Activated CD4-positive, alpha-beta T cell treated with anti-CD3 and anti-CD28 coated beads, Interleukin-2, amount 50 U/mL, for 1 hour (primary cell): ENCODE measurements at regions not wholly inside any gene's neighbourhood (a gene's known extent, or its start where the extent isn't known, plus 50 kb on each side); places are given as distances from the start of the nearest gene placed in this dataset.
"Not testable (repeated sequence)": the region's sequence is repeated elsewhere in the genome, so short reads cannot be mapped to it uniquely, and the experiment has no call there.

Source experiments
- DNase-seq: peaks from one replicate; pipeline ENCODE4 v3.0.0-alpha.2; 2020

DNA sequence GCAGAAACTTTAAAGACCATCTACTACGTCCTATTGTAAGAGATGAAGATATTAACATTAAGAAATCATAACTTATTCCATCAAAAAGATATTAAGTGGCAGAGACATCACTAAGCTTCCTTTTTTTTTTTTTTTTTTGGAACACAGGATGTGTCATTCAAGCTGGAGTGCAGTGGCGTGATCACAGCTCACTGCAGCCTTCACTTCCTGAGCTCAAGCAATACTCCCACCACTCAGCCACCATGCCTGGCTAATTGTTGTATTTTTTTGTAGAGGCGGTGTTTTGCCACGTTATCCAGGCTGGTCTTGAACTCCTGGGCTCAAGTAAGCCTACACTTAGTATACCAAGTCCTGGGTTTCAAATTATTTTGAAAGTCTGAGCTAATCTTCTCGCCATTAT is 169.7 kb upstream of the KCTD7 start:
- not testable (repeated sequence) for DNase-seq

- not testable (repeated sequence) for DNase-seq
Observed at GRCh38 chr7:66459783-66460413, 168.8 kb upstream of the KCTD7 start.

DNA sequence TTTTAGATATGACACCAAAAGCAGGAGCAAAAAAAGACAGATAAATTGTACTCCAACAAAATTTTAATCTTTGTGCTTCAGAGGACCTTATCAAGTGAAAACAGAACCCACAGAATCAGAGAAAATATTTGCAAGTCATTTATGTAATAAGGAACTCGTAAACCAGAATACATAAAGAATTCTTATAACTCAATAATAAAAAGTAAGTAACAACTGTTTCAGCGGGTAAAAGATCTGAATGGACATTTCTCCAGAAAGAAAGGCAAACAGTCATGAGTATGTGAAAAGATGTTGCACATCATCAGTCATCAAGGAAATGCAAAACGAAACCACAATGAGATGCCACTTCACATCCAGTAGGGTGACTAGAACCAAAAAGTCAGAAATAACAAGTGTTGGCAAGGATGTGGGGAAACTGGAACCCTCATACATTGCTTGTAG is 167.7 kb upstream of the KCTD7 start:
- DNase-seq = no peak

DNA sequence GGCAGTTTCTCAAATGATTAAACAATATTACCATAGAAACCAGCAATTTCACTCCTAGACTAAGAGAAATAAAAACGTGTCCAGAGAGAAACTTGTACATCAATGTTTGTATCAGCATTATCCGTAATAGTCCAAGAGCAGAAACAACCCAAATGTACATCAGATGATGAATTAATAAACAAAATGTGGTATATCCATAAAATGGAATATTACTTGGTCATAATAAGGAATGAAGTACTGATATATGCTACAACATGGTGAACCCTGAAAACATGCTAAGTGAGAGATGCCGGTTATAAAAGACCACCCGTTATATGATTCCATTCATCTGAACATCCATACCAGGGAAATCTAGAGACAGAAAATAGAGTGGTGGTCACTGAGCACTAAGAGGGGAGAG is 167.3 kb upstream of the KCTD7 start:
- not testable (repeated sequence) for DNase-seq

DNA sequence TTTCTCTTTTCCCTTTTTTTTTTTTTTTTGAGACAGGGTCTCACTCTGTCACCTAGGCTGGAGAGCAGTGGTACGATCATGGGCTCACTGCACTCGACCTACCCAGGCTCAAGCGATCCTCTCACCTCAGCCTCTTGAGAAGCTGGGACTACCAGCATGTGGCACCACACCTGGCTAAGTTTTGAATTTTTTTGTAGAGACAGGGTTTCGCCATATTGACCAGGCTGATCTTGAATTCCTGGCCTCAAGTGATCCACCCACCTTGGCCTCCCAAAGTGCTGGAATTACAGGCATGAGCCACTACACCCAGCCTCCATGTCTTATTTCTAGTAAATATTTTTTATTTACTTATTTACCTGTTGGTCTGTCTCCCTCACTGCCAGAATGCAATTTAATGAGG is 165.8 kb upstream of the KCTD7 start:
- DNase-seq = not testable (repeated sequence)

GRCh38 chr7:66464059-66464458 is 164.6 kb upstream of the KCTD7 start:
- no peak for DNase-seq

GRCh38 chr7:66466081-66466600 is 162.5 kb upstream of the KCTD7 start:
- DNase-seq = no peak

DNA sequence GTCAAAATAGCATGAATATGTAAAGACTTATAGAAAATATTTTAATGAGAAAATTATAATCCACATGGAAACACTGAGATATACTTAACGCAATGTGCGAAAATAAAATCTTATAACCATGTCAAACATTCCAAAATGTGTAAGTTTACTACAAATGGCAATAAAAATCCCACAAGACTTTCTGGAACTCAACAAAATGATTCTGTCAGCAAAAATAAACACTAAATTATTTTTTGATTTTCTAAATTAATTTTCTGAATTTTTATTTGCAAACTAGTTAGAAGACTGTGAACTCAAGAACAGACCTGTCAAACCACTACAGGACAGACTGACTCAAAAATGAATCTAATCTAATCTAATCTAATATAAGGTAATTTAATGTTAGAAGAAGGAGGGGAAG is 160.8 kb upstream of the KCTD7 start:
- no peak for DNase-seq

DNA sequence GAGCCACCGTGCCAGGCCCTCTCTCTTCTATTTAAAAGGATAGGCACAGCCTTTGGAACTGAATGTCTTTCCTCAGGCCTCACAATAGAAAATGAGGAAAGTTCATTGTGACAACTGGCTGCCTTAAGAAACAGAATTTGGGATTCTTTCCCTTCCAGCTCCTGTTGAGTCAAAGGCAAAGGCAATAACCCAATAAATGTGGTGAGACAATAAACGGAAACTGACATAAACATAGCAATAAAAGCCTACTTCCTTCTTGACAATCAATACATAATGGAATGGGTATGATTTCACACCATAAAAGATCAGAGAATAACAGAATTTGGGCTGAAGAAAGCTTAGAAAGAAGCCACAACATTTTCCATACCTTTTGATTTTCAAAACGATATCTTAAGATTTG is 155.6 kb upstream of the KCTD7 start:
- not testable (repeated sequence) for DNase-seq

GRCh38 chr7:66474441-66474840 is 154.2 kb upstream of the KCTD7 start:
- no peak for DNase-seq

DNA sequence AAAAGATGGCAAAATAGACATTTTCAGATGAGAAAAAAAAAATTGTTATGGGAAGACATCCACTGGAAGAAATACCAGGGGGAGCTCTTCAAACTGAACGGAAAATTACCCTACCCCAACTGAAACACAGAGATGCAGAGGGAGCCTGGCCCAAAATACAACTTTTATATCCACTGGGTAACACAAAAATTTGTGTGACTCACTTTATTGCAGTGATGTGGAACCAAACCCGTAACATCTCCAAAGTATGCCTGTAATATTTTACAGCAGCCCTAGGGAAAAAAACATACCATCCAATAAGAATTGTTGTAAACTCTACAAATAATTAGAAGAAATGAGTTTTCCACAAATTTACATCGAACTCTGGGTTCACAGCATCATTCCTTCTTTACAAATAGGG is 152.6 kb upstream of the KCTD7 start:
- not testable (repeated sequence) for DNase-seq

DNA sequence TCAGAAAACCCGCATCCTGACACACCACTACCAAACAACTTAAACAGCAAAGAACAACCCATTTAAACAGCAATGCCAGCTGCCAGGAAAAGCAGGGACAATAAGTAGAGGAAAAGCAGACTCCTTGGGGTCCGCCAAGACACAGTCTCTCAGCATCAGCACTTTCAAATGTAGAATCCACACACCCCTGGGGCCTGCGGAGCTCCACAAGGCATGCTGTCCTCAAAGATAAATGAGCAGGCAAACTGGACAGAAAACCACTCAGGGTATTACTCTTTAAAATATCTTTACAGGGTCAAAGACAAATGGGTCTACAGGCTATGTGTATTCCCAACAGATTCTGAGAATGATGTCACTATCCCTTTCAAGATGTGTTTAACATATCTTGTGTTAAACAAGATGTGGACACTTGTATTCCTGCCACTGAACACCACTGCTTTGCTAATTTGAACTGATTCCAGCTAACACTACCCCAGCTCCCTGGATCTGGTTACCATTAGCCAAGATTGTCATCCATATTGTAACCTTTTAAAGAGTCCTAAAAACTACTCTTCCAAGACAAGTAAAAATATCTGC is 150.8 kb upstream of the KCTD7 start:
- DNase-seq = not testable (repeated sequence)

DNA sequence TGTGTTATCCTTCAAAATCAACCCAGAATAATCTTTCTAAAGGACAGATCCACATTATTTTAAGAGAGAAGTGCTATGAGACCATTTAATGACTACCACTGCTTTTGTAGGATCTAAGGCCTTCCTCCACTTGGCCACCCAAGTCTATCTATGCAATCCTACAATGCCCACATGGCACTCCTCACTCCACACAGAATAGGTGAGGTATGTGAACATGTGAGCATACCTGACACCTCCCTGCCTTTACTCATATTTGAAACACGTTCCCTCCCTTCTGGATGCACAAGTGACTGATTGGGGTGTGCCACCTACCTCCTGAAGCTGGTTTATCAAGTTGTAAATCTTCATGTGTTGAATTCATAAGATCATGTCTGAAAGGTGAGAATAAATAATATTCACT is 147.5 kb upstream of the KCTD7 start:
- not testable (repeated sequence) for DNase-seq

- not testable (repeated sequence) for DNase-seq
Observed at GRCh38 chr7:66489065-66489464, 139.6 kb upstream of the KCTD7 start.

DNA sequence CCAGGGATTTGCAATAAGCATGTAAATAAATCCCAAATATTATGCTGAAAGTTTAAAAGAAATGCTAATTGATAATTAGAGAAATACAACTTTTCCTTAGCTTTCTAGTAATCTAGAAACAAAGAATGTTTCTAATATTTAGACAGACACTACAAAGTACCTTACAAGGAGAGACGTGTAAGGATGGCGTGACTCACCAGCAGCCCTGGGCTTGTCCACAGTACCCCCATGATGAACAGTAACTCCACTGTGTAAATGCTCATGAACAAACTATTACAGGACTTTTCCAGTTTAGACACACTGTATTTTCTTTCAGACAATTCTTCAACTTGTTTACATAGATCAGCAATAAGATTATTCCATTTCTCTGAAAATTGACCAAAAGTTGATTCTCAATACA is 138.9 kb upstream of the KCTD7 start:
- DNase-seq = not testable (repeated sequence)

DNA sequence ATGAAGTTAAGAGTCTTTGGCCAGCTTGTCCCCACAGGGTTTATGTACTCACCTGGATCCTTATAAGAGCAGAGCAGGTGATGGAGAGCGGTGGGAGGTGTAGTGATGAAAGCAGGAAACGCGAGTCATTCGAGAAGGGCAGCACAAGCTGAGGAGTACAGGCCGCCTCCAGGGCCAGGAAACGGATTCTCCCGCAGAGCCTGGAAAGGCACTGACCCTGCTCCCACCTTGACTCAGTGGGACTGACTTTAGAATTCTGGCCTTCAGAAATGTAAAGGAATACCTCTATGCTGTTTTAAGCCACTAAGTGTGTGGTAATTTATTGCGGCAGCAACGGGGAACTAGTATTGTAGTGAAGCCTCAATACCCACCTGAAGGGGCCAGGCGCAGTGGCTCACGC is 137.7 kb upstream of the KCTD7 start:
- not testable (repeated sequence) for DNase-seq

GRCh38 chr7:66492405-66492804 is 136.3 kb upstream of the KCTD7 start:
- DNase-seq = not testable (repeated sequence)

DNA sequence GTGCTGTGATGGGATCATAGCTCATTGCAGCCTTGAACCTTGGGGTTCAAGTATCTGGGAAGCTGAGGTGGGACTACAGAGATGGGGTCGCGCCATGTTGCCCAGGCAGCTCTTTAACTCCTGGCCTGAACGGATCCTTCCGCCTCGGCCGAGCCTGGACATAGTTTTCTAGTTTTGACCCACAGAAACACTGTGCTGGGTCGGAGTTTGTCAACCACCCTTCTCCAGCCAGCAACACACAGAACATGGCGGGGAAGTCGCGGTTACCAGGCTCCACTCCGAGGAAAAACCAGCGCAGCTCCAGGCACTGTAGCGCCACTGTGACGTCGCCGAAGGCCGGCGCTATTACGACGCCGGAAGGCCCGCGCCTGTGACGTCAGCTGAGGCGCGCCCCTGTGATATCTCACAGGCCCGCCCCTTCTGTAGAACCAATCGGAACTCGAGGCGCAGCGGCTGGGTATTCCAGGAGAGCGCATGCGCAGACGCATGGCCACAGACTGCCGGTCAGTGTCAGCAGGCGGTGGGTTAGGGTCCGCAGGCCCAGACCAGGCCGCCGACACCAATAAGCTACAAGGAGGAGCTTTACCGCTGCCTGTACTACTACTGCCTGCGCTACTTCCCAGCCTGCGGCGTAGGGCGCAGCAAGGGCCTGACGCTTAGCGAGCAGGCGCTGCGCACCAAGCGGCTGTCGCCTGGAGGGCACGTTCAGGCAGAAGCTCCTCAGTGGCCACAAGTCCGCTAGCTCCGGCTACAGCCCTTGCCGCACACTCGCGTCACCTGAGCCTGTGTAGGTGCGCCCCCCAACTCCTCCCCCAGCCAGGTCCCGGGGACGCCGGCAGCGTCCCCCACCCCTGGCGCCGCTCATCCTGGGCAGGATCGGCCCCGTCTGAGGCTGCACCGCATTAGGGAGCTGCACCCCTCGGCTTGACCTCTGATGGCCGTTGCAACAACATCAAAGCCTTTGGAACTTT is 135.2 kb upstream of the KCTD7 start:
- peak; percentile 95 for DNase-seq

- DNase-seq = no peak
Observed at GRCh38 chr7:66497346-66497745, 131.3 kb upstream of the KCTD7 start.

GRCh38 chr7:66500087-66500486 is 128.6 kb upstream of the KCTD7 start:
- DNase-seq = no peak

DNA sequence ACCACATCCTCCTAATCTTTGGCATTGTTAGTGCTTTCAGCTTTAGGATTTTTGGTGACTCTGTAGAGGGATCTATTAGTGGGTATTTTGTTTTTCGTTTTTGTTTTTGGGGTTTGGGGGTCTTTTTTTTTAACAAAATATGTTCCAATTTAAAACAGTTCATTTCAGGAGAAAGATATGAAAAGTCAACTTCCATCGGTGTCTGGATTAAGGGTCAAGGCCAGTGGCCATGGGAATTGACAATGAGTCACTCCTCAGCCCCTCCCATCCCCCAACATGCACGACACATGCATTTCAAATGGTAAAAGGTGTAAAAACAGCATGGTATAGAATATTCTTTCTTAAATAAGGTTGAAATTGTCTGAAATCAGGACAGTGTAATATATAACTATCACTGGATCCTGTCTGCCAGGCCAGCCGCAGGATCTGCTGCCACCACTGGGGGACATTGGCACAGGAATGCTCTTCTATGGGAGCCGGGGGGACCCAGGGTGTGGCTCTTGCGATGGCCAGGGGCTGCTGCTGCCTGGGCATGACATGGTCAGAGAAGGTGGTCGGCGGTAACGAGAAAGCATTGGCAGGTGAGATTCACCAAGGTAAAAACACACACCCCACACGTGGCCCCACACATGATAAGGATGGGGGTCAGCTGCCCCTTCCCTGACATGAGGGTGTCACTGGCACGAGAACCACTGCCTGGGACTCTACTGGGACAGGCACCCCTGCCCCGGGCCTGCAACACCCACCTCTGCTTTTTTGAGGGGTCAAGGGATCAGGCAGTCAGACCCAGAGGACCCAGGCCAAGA is 126.2 kb upstream of the KCTD7 start:
- DNase-seq = no peak

DNA sequence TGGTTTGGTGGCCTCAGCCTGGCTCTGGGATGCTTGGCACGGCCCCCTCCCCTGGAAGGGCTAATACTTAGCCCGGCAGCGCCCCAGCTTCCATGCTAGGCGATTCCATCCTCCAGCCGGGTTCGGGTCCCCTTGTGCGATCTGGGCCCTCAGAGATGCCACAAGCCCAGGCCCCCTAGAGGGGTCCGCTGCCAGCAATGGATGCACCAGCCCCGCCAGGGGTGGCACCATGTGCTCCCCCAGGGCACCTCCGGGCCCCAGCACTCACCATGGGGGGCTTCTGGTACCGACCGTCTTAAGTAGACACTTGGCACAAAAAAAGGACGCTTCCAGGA is 125.7 kb upstream of the KCTD7 start:
- no peak for DNase-seq

DNA sequence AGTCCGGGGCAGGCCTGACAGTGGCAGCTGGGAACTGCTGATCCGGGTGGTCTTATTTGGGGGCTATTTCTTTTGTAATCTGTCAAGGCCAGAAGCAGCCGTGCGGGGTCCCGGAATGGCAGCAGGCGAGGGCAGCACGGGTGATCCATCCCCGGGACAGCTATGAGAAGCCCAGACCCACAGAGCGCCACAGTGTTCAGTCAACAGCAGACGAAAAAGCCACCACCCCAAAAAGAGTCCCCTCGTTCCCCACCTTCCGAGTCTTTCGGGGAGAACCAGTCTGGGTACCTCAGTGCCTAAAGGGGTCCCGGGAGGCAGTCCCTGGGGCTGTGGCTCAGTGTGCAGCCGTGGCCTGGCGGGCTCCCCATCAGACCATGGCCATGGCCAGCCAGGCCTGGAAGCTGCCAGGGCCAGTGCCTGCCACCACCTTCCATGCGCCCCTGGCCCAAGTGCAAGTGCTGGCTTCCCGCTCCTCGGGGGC is 125.1 kb upstream of the KCTD7 start:
- no peak for DNase-seq
